ENCODE measurements at regions not wholly inside any gene's neighbourhood (a gene's known extent, or its start where the extent isn't known, plus 50 kb on each side); places are given as distances from the start of the nearest gene placed in this dataset.

- no peak for DNase-seq (ENCODE audit: low spot score)
Measured at GRCh38 chr14:31965735-31966598, 111.1 kb upstream of the ARHGAP5 start.

- no peak for DNase-seq (ENCODE audit: low spot score)
Measured at GRCh38 chr14:31966896-31967668, 110.0 kb upstream of the ARHGAP5 start.

GRCh38 chr14:31967669-31967975, 109.5 kb upstream of the ARHGAP5 start:
- DNase-seq (ENCODE audit: low spot score), result no peak

GRCh38 chr14:31968107-31968810, 108.8 kb upstream of the ARHGAP5 start:
- no peak for DNase-seq (ENCODE audit: low spot score)

GRCh38 chr14:31968956-31969698, 108.0 kb upstream of the ARHGAP5 start:
- DNase-seq (ENCODE audit: low spot score), result no peak

- DNase-seq (ENCODE audit: low spot score), result no peak
Measured at GRCh38 chr14:31969699-31970240, 107.3 kb upstream of the ARHGAP5 start.

GRCh38 chr14:31970744-31971143, 106.4 kb upstream of the ARHGAP5 start:
- DNase-seq (ENCODE audit: low spot score), result no peak

GRCh38 chr14:31971612-31972011, 105.5 kb upstream of the ARHGAP5 start:
- no peak for DNase-seq (ENCODE audit: low spot score)

GRCh38 chr14:31977001-31977556, 100.0 kb upstream of the ARHGAP5 start:
- DNase-seq (ENCODE audit: low spot score), result no peak

GRCh38 chr14:31978423-31978822, 98.7 kb upstream of the ARHGAP5 start:
- DNase-seq (ENCODE audit: low spot score), result no peak

GRCh38 chr14:31982642-31983041, 94.5 kb upstream of the ARHGAP5 start:
- DNase-seq (ENCODE audit: low spot score), result no peak

GRCh38 chr14:31986405-31986804, 90.7 kb upstream of the ARHGAP5 start:
- no peak for DNase-seq (ENCODE audit: low spot score)

- no peak for DNase-seq (ENCODE audit: low spot score)
Measured at GRCh38 chr14:31987721-31988120, 89.4 kb upstream of the ARHGAP5 start.

- DNase-seq (ENCODE audit: low spot score), result no peak
Measured at GRCh38 chr14:31988244-31988643, 88.9 kb upstream of the ARHGAP5 start.

- no peak for DNase-seq (ENCODE audit: low spot score)
Measured at GRCh38 chr14:31990183-31990857, 86.8 kb upstream of the ARHGAP5 start.

GRCh38 chr14:31990926-31991572, 86.1 kb upstream of the ARHGAP5 start:
- no peak for DNase-seq (ENCODE audit: low spot score)

GRCh38 chr14:31992011-31992447, 85.1 kb upstream of the ARHGAP5 start:
- DNase-seq (ENCODE audit: low spot score), result no peak

- no peak for DNase-seq (ENCODE audit: low spot score)
Measured at GRCh38 chr14:31993521-31993951, 83.6 kb upstream of the ARHGAP5 start.

GRCh38 chr14:31994391-31995033, 82.6 kb upstream of the ARHGAP5 start:
- DNase-seq (ENCODE audit: low spot score), result no peak

GRCh38 chr14:32003585-32003984, 73.5 kb upstream of the ARHGAP5 start:
- DNase-seq (ENCODE audit: low spot score), result no peak

Data from AG08396 (cell line).